WERI-Rb-1 (cell line): ENCODE measurements at regions not wholly inside any gene's neighbourhood (a gene's known extent, or its start where the extent isn't known, plus 50 kb on each side); places are given as distances from the start of the nearest gene placed in this dataset.

Experiments used
- DNase-seq: peaks from one replicate; pipeline ENCODE4 v3.0.0-alpha.2; 2020
- H3K27ac ChIP-seq: fragments of 250-450 bp; sonication (Bioruptor Pico); 2 replicates; pipeline ENCODE4 v1.5.1; 2020; ENCODE audit warnings: mild to moderate bottlenecking, moderate library complexity
- H3K27me3 ChIP-seq: fragments of 250-450 bp; sonication (Bioruptor Pico); 2 replicates; pipeline ENCODE4 v1.5.1; 2021; ENCODE audit warnings: mild to moderate bottlenecking, low read depth, moderate library complexity; ENCODE audit not compliant: insufficient read depth, severe bottlenecking
- H3K36me3 ChIP-seq: fragments of 250-450 bp; sonication (Bioruptor Pico); 2 replicates; pipeline ENCODE4 v1.5.1; 2020; ENCODE audit warnings: mild to moderate bottlenecking, moderate library complexity
- H3K4me3 ChIP-seq: 2 replicates; pipeline ENCODE4 v1.5.1; 2011; ENCODE audit warnings: low read depth, mild to moderate bottlenecking, control low read depth, low read length
- H3K9me3 ChIP-seq: fragments of 250-450 bp; sonication (Bioruptor Pico); 2 replicates; pipeline ENCODE4 v1.5.1; 2021; ENCODE audit warnings: mild to moderate bottlenecking, moderate library complexity; ENCODE audit not compliant: severe bottlenecking
- TF ChIP-seq, protein P1 (sequence below): IDR thresholded peaks from 2 replicates; pipeline ENCODE4 v1.5.1; 2011; ENCODE audit warnings: low read depth, mild to moderate bottlenecking, control low read depth, inconsistent platforms, low read length

GRCh38 chr2:71782323-71782722 is 329.0 kb downstream of the DYSF start:
- no peak for DNase-seq
- Histone ChIP-seq H3K36me3 (no peaks in the 10 kb centered on the region), H3K27ac (no peak overlapping the region), H3K4me3 (no peak overlapping the region), H3K27me3 (peaks cover 5% of the 10 kb centered on the region), H3K9me3 (no peaks in the 10 kb centered on the region)
- TF ChIP-seq, protein P1, sequence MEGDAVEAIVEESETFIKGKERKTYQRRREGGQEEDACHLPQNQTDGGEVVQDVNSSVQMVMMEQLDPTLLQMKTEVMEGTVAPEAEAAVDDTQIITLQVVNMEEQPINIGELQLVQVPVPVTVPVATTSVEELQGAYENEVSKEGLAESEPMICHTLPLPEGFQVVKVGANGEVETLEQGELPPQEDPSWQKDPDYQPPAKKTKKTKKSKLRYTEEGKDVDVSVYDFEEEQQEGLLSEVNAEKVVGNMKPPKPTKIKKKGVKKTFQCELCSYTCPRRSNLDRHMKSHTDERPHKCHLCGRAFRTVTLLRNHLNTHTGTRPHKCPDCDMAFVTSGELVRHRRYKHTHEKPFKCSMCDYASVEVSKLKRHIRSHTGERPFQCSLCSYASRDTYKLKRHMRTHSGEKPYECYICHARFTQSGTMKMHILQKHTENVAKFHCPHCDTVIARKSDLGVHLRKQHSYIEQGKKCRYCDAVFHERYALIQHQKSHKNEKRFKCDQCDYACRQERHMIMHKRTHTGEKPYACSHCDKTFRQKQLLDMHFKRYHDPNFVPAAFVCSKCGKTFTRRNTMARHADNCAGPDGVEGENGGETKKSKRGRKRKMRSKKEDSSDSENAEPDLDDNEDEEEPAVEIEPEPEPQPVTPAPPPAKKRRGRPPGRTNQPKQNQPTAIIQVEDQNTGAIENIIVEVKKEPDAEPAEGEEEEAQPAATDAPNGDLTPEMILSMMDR, result no peak

GRCh38 chr2:71781695-71782228 is 328.4 kb downstream of the DYSF start:
- no peaks in the 10 kb centered on the region for H3K36me3 ChIP-seq
- no peak for DNase-seq
- H3K4me3 ChIP-seq, result no peak overlapping the region
- no peaks in the 10 kb centered on the region for H3K9me3 ChIP-seq
- H3K27ac ChIP-seq, result no peak overlapping the region
- TF ChIP-seq, protein P1, result no peak
- peaks cover 5% of the 10 kb centered on the region for H3K27me3 ChIP-seq

GRCh38 chr2:71780162-71780561 is 326.8 kb downstream of the DYSF start:
- Histone ChIP-seq H3K36me3 (no peaks in the 10 kb centered on the region), H3K27ac (no peak overlapping the region), H3K9me3 (no peaks in the 10 kb centered on the region), H3K27me3 (peaks cover 2% of the 10 kb centered on the region), H3K4me3 (no peak overlapping the region)
- no peak for DNase-seq
- TF ChIP-seq, protein P1, result no peak

DNA sequence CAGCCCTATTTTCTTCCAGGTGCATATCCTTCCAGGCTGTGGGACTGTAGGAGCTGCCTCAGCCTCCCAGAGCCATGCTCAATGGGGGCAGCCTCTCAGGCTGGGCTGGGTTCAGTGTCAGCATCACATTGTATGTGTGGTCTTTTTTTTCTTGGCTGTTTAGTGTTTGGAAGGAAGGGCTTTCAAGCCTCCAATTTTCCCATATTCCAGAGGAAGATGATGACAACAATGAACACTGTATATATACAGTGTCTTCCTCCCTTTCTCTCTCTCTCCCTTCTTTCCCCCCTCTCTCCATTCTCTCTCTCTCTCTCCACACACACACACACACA is 326.4 kb downstream of the DYSF start:
- Histone ChIP-seq H3K27me3 (peaks cover 2% of the 10 kb centered on the region), H3K4me3 (no peak overlapping the region), H3K36me3 (no peaks in the 10 kb centered on the region), H3K27ac (no peak overlapping the region), H3K9me3 (no peaks in the 10 kb centered on the region)
- TF ChIP-seq, protein P1, result no peak
- no peak for DNase-seq

GRCh38 chr2:71778936-71779773 is 325.8 kb downstream of the DYSF start:
- no peak for DNase-seq
- Histone ChIP-seq H3K27ac (no peak overlapping the region), H3K4me3 (no peak overlapping the region), H3K9me3 (no peaks in the 10 kb centered on the region), H3K27me3 (no peaks in the 10 kb centered on the region), H3K36me3 (no peaks in the 10 kb centered on the region)
- TF ChIP-seq, protein P1, result no peak
